22Rv1 (cell line): ENCODE measurements at regions not wholly inside any gene's neighbourhood (a gene's known extent, or its start where the extent isn't known, plus 50 kb on each side); places are given as distances from the start of the nearest gene placed in this dataset.

Experiments
- CTCF ChIP-seq: fragments of 450-650 bp; IDR thresholded peaks from 2 replicates; pipeline ENCODE4 v1.5.1; 2017; ENCODE audit warnings: mild to moderate bottlenecking
- ZFX ChIP-seq: fragments of 450-650 bp; IDR thresholded peaks from 2 replicates; pipeline ENCODE4 v1.6.1; 2017; ENCODE audit warnings: antibody characterized with exemption, borderline replicate concordance

GRCh38 chr1:2887941-2888855, 86.7 kb upstream of the TTC34 start:
- TF ChIP-seq CTCF (no peak), ZFX (no peak)
